DND-41 (cell line): ENCODE measurements at regions not wholly inside any gene's neighbourhood (a gene's known extent, or its start where the extent isn't known, plus 50 kb on each side); places are given as distances from the start of the nearest gene placed in this dataset.

Experiments
- EZH2 ChIP-seq: IDR thresholded peaks from 3 replicates; pipeline ENCODE4 v1.6.1; 2012; ENCODE audit warnings: borderline replicate concordance, low read depth, mild to moderate bottlenecking, moderate library complexity, low read length, inconsistent platforms; ENCODE audit not compliant: severe bottlenecking
- TF ChIP-seq, protein P1 (sequence below): IDR thresholded peaks from 2 replicates; pipeline ENCODE4 v1.5.1; 2012; ENCODE audit warnings: borderline replicate concordance, low read length, moderate library complexity, mild to moderate bottlenecking; ENCODE audit not compliant: poor library complexity, severe bottlenecking; ENCODE audit errors: extremely low read depth

DNA sequence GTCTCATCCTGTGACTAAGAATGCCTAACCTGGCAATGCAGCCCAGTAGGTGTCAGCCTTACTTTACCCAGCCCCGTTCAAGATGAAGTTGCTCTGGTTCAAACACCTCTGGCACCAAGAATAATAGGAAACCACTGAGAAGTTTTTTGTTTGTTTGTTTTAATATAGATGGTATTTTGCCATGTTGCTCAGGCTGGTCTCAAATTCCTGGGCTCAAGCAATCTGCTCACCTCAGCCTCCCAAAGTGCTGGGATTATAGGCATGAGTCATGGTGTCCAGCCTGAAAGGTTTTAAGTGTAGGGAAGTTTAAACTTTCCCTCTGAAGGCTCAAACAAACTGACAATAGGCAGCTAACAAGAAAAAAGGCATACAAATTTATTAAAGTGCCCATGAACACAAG lies 51.2 kb upstream of the ABCC4 start:
- TF ChIP-seq, protein P1, sequence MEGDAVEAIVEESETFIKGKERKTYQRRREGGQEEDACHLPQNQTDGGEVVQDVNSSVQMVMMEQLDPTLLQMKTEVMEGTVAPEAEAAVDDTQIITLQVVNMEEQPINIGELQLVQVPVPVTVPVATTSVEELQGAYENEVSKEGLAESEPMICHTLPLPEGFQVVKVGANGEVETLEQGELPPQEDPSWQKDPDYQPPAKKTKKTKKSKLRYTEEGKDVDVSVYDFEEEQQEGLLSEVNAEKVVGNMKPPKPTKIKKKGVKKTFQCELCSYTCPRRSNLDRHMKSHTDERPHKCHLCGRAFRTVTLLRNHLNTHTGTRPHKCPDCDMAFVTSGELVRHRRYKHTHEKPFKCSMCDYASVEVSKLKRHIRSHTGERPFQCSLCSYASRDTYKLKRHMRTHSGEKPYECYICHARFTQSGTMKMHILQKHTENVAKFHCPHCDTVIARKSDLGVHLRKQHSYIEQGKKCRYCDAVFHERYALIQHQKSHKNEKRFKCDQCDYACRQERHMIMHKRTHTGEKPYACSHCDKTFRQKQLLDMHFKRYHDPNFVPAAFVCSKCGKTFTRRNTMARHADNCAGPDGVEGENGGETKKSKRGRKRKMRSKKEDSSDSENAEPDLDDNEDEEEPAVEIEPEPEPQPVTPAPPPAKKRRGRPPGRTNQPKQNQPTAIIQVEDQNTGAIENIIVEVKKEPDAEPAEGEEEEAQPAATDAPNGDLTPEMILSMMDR = no peak
- no peak for TF ChIP-seq EZH2
